ENCODE measurements at regions not wholly inside any gene's neighbourhood (a gene's known extent, or its start where the extent isn't known, plus 50 kb on each side); places are given as distances from the start of the nearest gene placed in this dataset.

- no peak for ATAC-seq
- TF ChIP-seq CSRNP3 (CRISPR knock-in tag; IDR thresholded peaks at IDR 0.05) (no peak), CREB5 (CRISPR knock-in tag; IDR thresholded peaks at IDR 0.05; ENCODE audit: low read depth) (no peak), ZNF70 (CRISPR knock-in tag; IDR thresholded peaks at IDR 0.05) (no peak), ESRRG (CRISPR knock-in tag; IDR thresholded peaks at IDR 0.05) (no peak), TOX (CRISPR knock-in tag; IDR thresholded peaks at IDR 0.05; ENCODE audit: borderline replicate concordance) (no peak), ARNTL (CRISPR knock-in tag; IDR thresholded peaks at IDR 0.05; ENCODE audit: borderline replicate concordance, low read depth) (no peak), BACH2 (CRISPR knock-in tag; IDR thresholded peaks at IDR 0.05; ENCODE audit: borderline replicate concordance) (no peak), OSR1 (CRISPR knock-in tag; IDR thresholded peaks at IDR 0.05) (no peak), GLIS3 (CRISPR knock-in tag; IDR thresholded peaks at IDR 0.05) (no peak), ZNF565 (CRISPR knock-in tag; conservative IDR thresholded peaks at IDR 0.05; ENCODE audit: low read depth) (no peak), RARB (CRISPR knock-in tag; IDR thresholded peaks at IDR 0.05) (no peak)
Measured at GRCh38 chr14:22007363-22007762, 333.7 kb upstream of the OR4E1 start.

GRCh38 chr14:22003461-22003860 is 329.8 kb upstream of the OR4E1 start:
- ATAC-seq: no peak
- TF ChIP-seq CREB5 (CRISPR knock-in tag; IDR thresholded peaks at IDR 0.05; ENCODE audit: low read depth) (no peak), ZNF8 (CRISPR knock-in tag; IDR thresholded peaks at IDR 0.05) (no peak), OSR1 (CRISPR knock-in tag; IDR thresholded peaks at IDR 0.05) (no peak), ARNTL (CRISPR knock-in tag; IDR thresholded peaks at IDR 0.05; ENCODE audit: borderline replicate concordance, low read depth) (no peak), CSRNP3 (CRISPR knock-in tag; IDR thresholded peaks at IDR 0.05) (no peak), GLIS3 (CRISPR knock-in tag; IDR thresholded peaks at IDR 0.05) (no peak), ESRRG (CRISPR knock-in tag; IDR thresholded peaks at IDR 0.05) (no peak), ZNF565 (CRISPR knock-in tag; conservative IDR thresholded peaks at IDR 0.05; ENCODE audit: low read depth) (no peak), ZFP30 (CRISPR knock-in tag; IDR thresholded peaks at IDR 0.05) (no peak), PATZ1 (CRISPR knock-in tag; IDR thresholded peaks at IDR 0.05; ENCODE audit: borderline replicate concordance) (no peak), RARB (CRISPR knock-in tag; IDR thresholded peaks at IDR 0.05) (no peak), PPARA (CRISPR knock-in tag; IDR thresholded peaks at IDR 0.05; ENCODE audit: borderline replicate concordance) (no peak), ISL1 (CRISPR knock-in tag; IDR thresholded peaks at IDR 0.05) (no peak), SNAI2 (CRISPR knock-in tag; IDR thresholded peaks at IDR 0.05) (no peak), ZFP3 (CRISPR knock-in tag; IDR thresholded peaks at IDR 0.05) (no peak), BACH2 (CRISPR knock-in tag; IDR thresholded peaks at IDR 0.05; ENCODE audit: borderline replicate concordance) (no peak), TOX (CRISPR knock-in tag; IDR thresholded peaks at IDR 0.05; ENCODE audit: borderline replicate concordance) (no peak), POU6F1 (CRISPR knock-in tag; IDR thresholded peaks at IDR 0.05; ENCODE audit: borderline replicate concordance, low read depth) (no peak), ZC3H10 (CRISPR knock-in tag; IDR thresholded peaks at IDR 0.05) (no peak)

DNA sequence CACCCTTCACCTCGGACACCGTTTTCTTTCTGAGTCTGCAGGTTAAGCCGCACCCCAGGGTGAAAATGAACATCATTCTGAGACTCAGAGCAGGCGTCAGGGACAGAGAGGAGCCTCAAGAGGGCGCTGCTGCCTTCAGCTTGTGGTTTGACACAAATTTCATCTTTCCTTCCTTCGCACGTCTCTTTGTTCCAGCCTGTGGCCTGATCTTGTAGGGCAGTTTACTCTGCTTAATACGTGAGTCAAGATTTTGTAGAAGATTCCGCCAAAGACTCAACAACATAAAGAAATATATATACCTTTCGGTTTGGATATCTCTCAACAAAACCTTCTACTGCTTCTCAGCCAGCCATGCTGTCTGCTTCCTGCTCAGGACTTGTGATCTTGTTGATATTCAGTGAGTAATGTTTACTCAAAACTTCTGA is 329.3 kb upstream of the OR4E1 start:
- TF ChIP-seq ISL1 (CRISPR knock-in tag; IDR thresholded peaks at IDR 0.05) (no peak), ZFP30 (CRISPR knock-in tag; IDR thresholded peaks at IDR 0.05) (no peak), GLIS3 (CRISPR knock-in tag; IDR thresholded peaks at IDR 0.05) (no peak), CSDC2 (CRISPR knock-in tag; IDR thresholded peaks at IDR 0.05) (no peak)
- peak; percentile 51; the same call in 1 of the 3 replicates for ATAC-seq
